ENCODE measurements at regions not wholly inside any gene's neighbourhood (a gene's known extent, or its start where the extent isn't known, plus 50 kb on each side); places are given as distances from the start of the nearest gene placed in this dataset.

GRCh38 chr20:62537649-62538292 lies 62.0 kb upstream of the GATA5 start:
- Histone ChIP-seq H3K4me2 (ENCODE audit: low read length) (no peak overlapping the region), H2AFZ (ENCODE audit: low read depth, low read length) (no peak overlapping the region), H3K4me3 (ENCODE audit: low read length) (no peak overlapping the region), H4K20me1 (ENCODE audit: insufficient read depth, low read length) (no peaks in the 10 kb centered on the region), H3K36me3 (replicated peaks; ENCODE audit: low read depth, low read length) (no peaks in the 10 kb centered on the region), H3K27me3 (ENCODE audit: low read depth, low read length) (peaks cover 12% of the 10 kb centered on the region), H3K79me2 (ENCODE audit: low read length) (no peaks in the 10 kb centered on the region), H3K9me3 (ENCODE audit: insufficient read depth, low read length) (no peaks in the 10 kb centered on the region), H3K4me1 (ENCODE audit: low read length) (no peaks in the 10 kb centered on the region), H3K27ac (ENCODE audit: low read length) (no peak overlapping the region), H3K9ac (ENCODE audit: low read length) (no peak overlapping the region)
- TF ChIP-seq EZH2phosphoT487 (IDR thresholded peaks at IDR 0.05; ENCODE audit: low read depth), result no peak
- TF ChIP-seq CTCF (IDR thresholded peaks at IDR 0.05; ENCODE audit: low read depth, low read length), result no peak

GRCh38 chr20:62539198-62540045 lies 63.6 kb upstream of the GATA5 start:
- Histone ChIP-seq H3K4me2 (ENCODE audit: low read length) (no peak overlapping the region), H4K20me1 (ENCODE audit: insufficient read depth, low read length) (no peaks in the 10 kb centered on the region), H2AFZ (ENCODE audit: low read depth, low read length) (no peak overlapping the region), H3K4me1 (ENCODE audit: low read length) (no peaks in the 10 kb centered on the region), H3K27me3 (ENCODE audit: low read depth, low read length) (peaks cover 6% of the 10 kb centered on the region), H3K27ac (ENCODE audit: low read length) (no peak overlapping the region), H3K4me3 (ENCODE audit: low read length) (no peak overlapping the region), H3K9me3 (ENCODE audit: insufficient read depth, low read length) (no peaks in the 10 kb centered on the region), H3K79me2 (ENCODE audit: low read length) (no peaks in the 10 kb centered on the region), H3K36me3 (replicated peaks; ENCODE audit: low read depth, low read length) (no peaks in the 10 kb centered on the region), H3K9ac (ENCODE audit: low read length) (no peak overlapping the region)
- TF ChIP-seq CTCF (IDR thresholded peaks at IDR 0.05; ENCODE audit: low read depth, low read length) (no peak), EZH2phosphoT487 (IDR thresholded peaks at IDR 0.05; ENCODE audit: low read depth) (no peak)

GRCh38 chr20:62540504-62540903 lies 64.7 kb upstream of the GATA5 start:
- no peaks in the 10 kb centered on the region for H3K36me3 ChIP-seq (replicated peaks; ENCODE audit: low read depth, low read length)
- H4K20me1 ChIP-seq (ENCODE audit: insufficient read depth, low read length), result no peaks in the 10 kb centered on the region
- no peak overlapping the region for H3K4me3 ChIP-seq (ENCODE audit: low read length)
- H3K9ac ChIP-seq (ENCODE audit: low read length), result no peak overlapping the region
- no peaks in the 10 kb centered on the region for H3K4me1 ChIP-seq (ENCODE audit: low read length)
- H3K27ac ChIP-seq (ENCODE audit: low read length), result no peak overlapping the region
- no peaks in the 10 kb centered on the region for H3K9me3 ChIP-seq (ENCODE audit: insufficient read depth, low read length)
- peak; percentile 23 for TF ChIP-seq CTCF (IDR thresholded peaks at IDR 0.05; ENCODE audit: low read depth, low read length)
- no peak for TF ChIP-seq EZH2phosphoT487 (IDR thresholded peaks at IDR 0.05; ENCODE audit: low read depth)
- no peak overlapping the region for H2AFZ ChIP-seq (ENCODE audit: low read depth, low read length)
- peaks cover 6% of the 10 kb centered on the region for H3K27me3 ChIP-seq (ENCODE audit: low read depth, low read length)
- H3K4me2 ChIP-seq (ENCODE audit: low read length), result no peak overlapping the region
- H3K79me2 ChIP-seq (ENCODE audit: low read length), result no peaks in the 10 kb centered on the region

GRCh38 chr20:62542862-62543261 lies 67.1 kb upstream of the GATA5 start:
- H4K20me1 ChIP-seq (ENCODE audit: insufficient read depth, low read length), result no peaks in the 10 kb centered on the region
- no peak overlapping the region for H3K27ac ChIP-seq (ENCODE audit: low read length)
- peaks cover 6% of the 10 kb centered on the region for H3K27me3 ChIP-seq (ENCODE audit: low read depth, low read length)
- no peaks in the 10 kb centered on the region for H3K79me2 ChIP-seq (ENCODE audit: low read length)
- TF ChIP-seq EZH2phosphoT487 (IDR thresholded peaks at IDR 0.05; ENCODE audit: low read depth) (no peak), CTCF (IDR thresholded peaks at IDR 0.05; ENCODE audit: low read depth, low read length) (no peak)
- no peak overlapping the region for H2AFZ ChIP-seq (ENCODE audit: low read depth, low read length)
- no peak overlapping the region for H3K9ac ChIP-seq (ENCODE audit: low read length)
- no peaks in the 10 kb centered on the region for H3K4me1 ChIP-seq (ENCODE audit: low read length)
- H3K36me3 ChIP-seq (replicated peaks; ENCODE audit: low read depth, low read length), result no peaks in the 10 kb centered on the region
- H3K4me3 ChIP-seq (ENCODE audit: low read length), result no peak overlapping the region
- no peaks in the 10 kb centered on the region for H3K9me3 ChIP-seq (ENCODE audit: insufficient read depth, low read length)
- no peak overlapping the region for H3K4me2 ChIP-seq (ENCODE audit: low read length)
